Epithelial cell of proximal tubule (primary cell): ENCODE measurements at regions not wholly inside any gene's neighbourhood (a gene's known extent, or its start where the extent isn't known, plus 50 kb on each side); places are given as distances from the start of the nearest gene placed in this dataset.

ENCODE experiments used
- DNase-seq: peaks from one replicate; pipeline ENCODE4 v3.0.0-alpha.2; 2011; ENCODE audit warnings: low read depth
- H3K4me3 ChIP-seq: 2 replicates; pipeline ENCODE4 v1.5.1; 2011; ENCODE audit warnings: low read depth, mild to moderate bottlenecking, low read length
- TF ChIP-seq, protein P1 (sequence below): conservative IDR thresholded peaks from 2 replicates; pipeline ENCODE4 v1.5.1; 2012; ENCODE audit warnings: low read depth, mild to moderate bottlenecking, low read length

DNA sequence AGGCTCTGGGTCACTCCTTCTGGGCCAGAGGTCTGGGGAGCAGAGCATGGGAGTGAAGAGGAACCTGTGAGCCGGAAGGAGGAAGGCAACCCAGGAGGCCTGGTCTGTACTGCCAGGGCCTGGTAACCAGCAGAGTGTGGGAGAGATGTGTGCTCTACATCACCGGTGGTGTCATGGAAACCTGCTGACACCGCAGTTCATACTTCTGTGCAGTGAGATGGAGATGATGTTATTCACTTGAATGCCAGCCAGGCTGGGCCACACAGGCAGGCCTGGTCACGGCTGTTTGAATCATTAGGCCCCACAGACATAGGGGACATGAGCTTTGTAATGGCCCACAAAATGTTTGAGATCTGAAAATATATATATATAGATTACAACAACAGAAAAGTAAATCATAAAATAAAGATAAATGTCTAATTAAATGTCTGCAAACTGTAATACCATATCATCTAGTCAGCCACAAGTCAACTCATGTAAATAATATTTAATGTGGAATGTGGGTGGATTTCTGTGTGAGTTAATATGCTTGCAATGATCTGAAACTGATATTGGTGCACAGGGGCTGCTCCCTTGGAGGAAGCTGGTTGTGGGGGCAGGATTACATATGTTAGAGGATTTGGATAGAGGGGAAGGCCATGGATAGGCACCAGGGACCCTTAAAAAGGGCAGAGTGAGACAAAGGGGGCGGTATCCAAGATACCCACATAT, 108.5 kb upstream of the PFN2 start:
- TF ChIP-seq, protein P1, sequence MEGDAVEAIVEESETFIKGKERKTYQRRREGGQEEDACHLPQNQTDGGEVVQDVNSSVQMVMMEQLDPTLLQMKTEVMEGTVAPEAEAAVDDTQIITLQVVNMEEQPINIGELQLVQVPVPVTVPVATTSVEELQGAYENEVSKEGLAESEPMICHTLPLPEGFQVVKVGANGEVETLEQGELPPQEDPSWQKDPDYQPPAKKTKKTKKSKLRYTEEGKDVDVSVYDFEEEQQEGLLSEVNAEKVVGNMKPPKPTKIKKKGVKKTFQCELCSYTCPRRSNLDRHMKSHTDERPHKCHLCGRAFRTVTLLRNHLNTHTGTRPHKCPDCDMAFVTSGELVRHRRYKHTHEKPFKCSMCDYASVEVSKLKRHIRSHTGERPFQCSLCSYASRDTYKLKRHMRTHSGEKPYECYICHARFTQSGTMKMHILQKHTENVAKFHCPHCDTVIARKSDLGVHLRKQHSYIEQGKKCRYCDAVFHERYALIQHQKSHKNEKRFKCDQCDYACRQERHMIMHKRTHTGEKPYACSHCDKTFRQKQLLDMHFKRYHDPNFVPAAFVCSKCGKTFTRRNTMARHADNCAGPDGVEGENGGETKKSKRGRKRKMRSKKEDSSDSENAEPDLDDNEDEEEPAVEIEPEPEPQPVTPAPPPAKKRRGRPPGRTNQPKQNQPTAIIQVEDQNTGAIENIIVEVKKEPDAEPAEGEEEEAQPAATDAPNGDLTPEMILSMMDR: no peak
- no peak overlapping the region for H3K4me3 ChIP-seq
- DNase-seq: peak; percentile 73

GRCh38 chr3:150077581-150078247, 107.0 kb upstream of the PFN2 start:
- TF ChIP-seq, protein P1: no peak
- H3K4me3 ChIP-seq: no peak overlapping the region
- no peak for DNase-seq

- DNase-seq: no peak
- no peak overlapping the region for H3K4me3 ChIP-seq
- TF ChIP-seq, protein P1: no peak
Measured at GRCh38 chr3:150077107-150077506, 106.4 kb upstream of the PFN2 start.

GRCh38 chr3:150076443-150076842, 105.7 kb upstream of the PFN2 start:
- TF ChIP-seq, protein P1: no peak
- no peak for DNase-seq
- no peak overlapping the region for H3K4me3 ChIP-seq

DNA sequence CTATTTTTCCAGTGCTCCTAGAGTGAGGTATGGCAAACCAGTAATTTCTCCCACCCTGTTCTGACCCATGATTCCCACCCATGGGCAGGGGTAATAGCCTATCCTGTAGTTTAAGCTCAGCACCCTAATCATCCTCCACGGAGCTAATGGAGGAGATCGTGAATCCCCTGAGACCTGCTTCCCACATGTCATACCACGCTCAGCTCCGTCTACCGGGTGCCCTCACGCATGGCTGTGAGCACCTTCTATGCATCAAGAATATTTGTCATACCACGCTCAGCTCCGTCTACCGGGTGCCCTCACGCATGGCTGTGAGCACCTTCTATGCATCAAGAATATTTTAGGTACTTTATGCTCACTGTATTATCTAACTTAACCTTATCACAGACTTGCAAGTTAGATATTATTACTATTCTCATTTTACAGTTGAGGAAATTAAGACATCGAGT, 104.7 kb upstream of the PFN2 start:
- no peak for DNase-seq
- TF ChIP-seq, protein P1: no peak
- no peak overlapping the region for H3K4me3 ChIP-seq

DNA sequence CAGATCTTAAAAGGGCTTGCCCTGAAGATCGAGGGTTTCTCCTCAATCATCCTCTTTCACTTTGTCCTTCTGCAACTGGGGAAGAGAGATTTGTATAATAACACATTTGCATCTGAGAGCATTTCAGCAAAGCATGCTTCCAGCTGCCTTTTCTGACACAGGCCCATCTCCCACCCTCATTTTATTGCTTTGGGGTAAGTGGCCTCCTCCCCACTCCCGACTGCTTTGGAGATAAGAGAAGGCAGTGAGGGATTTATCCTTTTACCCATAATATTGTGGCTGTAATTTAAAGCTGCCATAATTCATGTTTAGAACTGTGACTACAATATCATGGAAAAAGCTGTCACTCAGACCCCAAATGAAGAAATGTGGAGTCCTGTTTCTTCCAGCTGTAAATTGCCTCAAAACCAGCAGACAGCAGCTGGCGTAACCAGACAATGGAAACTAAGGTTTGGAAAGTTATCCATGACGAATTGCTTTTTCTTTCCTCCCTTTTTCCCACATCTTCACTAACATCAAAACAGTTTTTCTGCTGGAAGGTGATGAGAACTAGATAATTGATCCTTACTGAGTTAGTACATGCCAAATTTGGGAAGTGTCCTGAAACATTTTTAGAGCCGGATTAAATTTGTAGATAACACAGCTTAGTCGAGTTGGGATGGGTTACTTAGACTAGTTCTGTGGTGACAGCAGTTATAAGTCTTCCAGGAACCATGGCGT, 104.2 kb upstream of the PFN2 start:
- no peak overlapping the region for H3K4me3 ChIP-seq
- no peak for DNase-seq
- TF ChIP-seq, protein P1: no peak
